ENCODE measurements at regions not wholly inside any gene's neighbourhood (a gene's known extent, or its start where the extent isn't known, plus 50 kb on each side); places are given as distances from the start of the nearest gene placed in this dataset.

DNA sequence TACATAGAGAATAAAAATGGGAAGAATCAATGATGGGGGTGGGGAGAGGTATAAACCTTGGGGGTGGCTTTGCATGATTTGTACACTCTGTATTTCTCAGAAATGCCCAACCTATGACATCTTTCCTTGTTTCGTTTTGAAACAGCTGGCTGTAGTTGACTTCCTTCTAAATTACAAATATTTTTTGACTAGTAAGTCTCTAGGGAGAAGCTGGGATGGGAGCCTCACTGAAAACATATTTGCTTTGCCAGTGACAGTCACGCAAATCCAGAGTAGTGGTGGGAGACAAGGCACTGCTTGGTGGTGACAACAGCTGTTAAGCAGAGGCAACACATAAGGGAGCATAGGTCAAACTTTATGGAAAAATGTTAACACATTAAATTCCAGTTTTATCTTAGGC lies 440.5 kb downstream of the SEMA3D start:
- Histone ChIP-seq H3K9me2 (ENCODE audit: insufficient read depth) (no peaks in the 10 kb centered on the region), H3K4me1 (ENCODE audit: control insufficient read depth in 1 of 2, insufficient read depth in 2 of 2, low read length in 2 of 2) (no peaks in the 10 kb centered on the region), H3K36me3 (ENCODE audit: control insufficient read depth in 1 of 2, insufficient read depth in 2 of 2, low read length in 2 of 2) (no peaks in the 10 kb centered on the region), H4K20me1 (ENCODE audit: insufficient read depth) (no peaks in the 10 kb centered on the region), H3K9me3 (ENCODE audit: control insufficient read depth in 1 of 2, insufficient read depth in 1 of 2, low read depth in 1 of 2, low read length in 2 of 2) (no peaks in the 10 kb centered on the region), H3K4me2 (ENCODE audit: low read length) (no peak overlapping the region), H2AFZ (ENCODE audit: low read depth, low read length, poor library complexity, severe bottlenecking) (no peak overlapping the region), H3K4me3 (replicated peaks in 1 of 2; ENCODE audit: low read depth in 1 of 2, low read length in 2 of 2) (no peak overlapping the region), H3K79me2 (ENCODE audit: insufficient read depth, low read length) (no peaks in the 10 kb centered on the region), H3K9ac (ENCODE audit: low read length) (no peak overlapping the region), H3K27me3 (ENCODE audit: insufficient read depth, low read length) (no peaks in the 10 kb centered on the region), H3K27ac (ENCODE audit: low read depth, low read length) (no peak overlapping the region)
- intact Hi-C loops (cut with micrococcal nuclease), result no loop called here
- RAD21 ChIA-PET (ENCODE audit: low non-redundant PET in 1 of 2, low total read pairs in 2 of 2, uncharacterized antibody in 2 of 2, unreplicated experiment in 2 of 2), result no interaction called here
- ATAC-seq (no peak), DNase-seq (ENCODE audit: low read depth, low spot score) (no peak)
- BruUV-seq (replicated peaks), result no TSS peak
- POLR2A ChIA-PET, result no interaction called here
- no peak for TF ChIP-seq RAD21 (IDR thresholded peaks at IDR 0.05; ENCODE audit: low read depth)
- TF ChIP-seq FOSL1 (IDR thresholded peaks at IDR 0.05; ENCODE audit: low read depth), result no peak
- no peak for TF ChIP-seq CTCF (IDR thresholded peaks at IDR 0.05 in 2 of 3, conservative IDR thresholded peaks at IDR 0.05 in 1 of 3; ENCODE audit: borderline replicate concordance in 1 of 3, insufficient read depth in 1 of 3, low read depth in 2 of 3, low read length in 2 of 3)
- no peak for TF ChIP-seq TCF7L2 (IDR thresholded peaks at IDR 0.05; ENCODE audit: borderline replicate concordance, extremely low read depth, insufficient read depth, insufficient read length)
- no peak for TF ChIP-seq POLR2A (IDR thresholded peaks at IDR 0.05; ENCODE audit: borderline replicate concordance, extremely low read depth, insufficient read depth, insufficient read length)
- TF ChIP-seq ZBTB33 (IDR thresholded peaks at IDR 0.05; ENCODE audit: extremely low read depth, insufficient replicate concordance, low read length), result no peak
- no peak for TF ChIP-seq ZFX (IDR thresholded peaks at IDR 0.05)
- TF ChIP-seq CEBPB (IDR thresholded peaks at IDR 0.05; ENCODE audit: low read depth), result no peak
- no peak for TF ChIP-seq YY1 (IDR thresholded peaks at IDR 0.05; ENCODE audit: extremely low read depth, insufficient replicate concordance, low read depth, low read length)
- TF ChIP-seq SRF (IDR thresholded peaks at IDR 0.05; ENCODE audit: low read depth), result no peak
- TF ChIP-seq MAX (IDR thresholded peaks at IDR 0.05), result no peak
- CTCF ChIA-PET, result no interaction called here

All from HCT116 (cell line).